Lower leg skin (tissue), 4 donors: ENCODE measurements at regions not wholly inside any gene's neighbourhood (a gene's known extent, or its start where the extent isn't known, plus 50 kb on each side); places are given as distances from the start of the nearest gene placed in this dataset.

Experiments used
- DNase-seq, 2 donors: peaks; one replicate each; pipeline ENCODE4 v3.0.0-alpha.2; 2019; ENCODE audit warnings: low spot score in 2 of 2
- H3K4me3 ChIP-seq: fragments of 200-600 bp; sonication (generic); 2 replicates; pipeline ENCODE4 v1.5.1; 2017; ENCODE audit warnings: mild to moderate bottlenecking, low read depth; ENCODE audit not compliant: poor library complexity, severe bottlenecking
- POLR2A ChIP-seq, 2 donors: fragments of 450-650 bp; IDR thresholded peaks; one replicate each; pipeline ENCODE4 v1.6.1; 2016 to 2017; ENCODE audit warnings: antibody characterized with exemption in 2 of 2, mild to moderate bottlenecking in 1 of 2, moderate library complexity in 1 of 2
- WGBS, 2 donors: methylation state at CpG; one replicate each; pipeline ENCODE4 v1.1.5; 2018; 5-methylcytosine and 5-hydroxymethylcytosine counted together
- intact Hi-C: fragments of 100-400 bp; cut with DNase I; formaldehyde crosslinking; loops from one replicate; pipeline ENCODE4 v1.15.0; 2023; ENCODE audit warnings: low total_unique reads
- TF ChIP-seq, protein P1 (sequence below), 3 donors: fragments of 450-650 bp; IDR thresholded peaks; one replicate each; pipeline ENCODE4 v1.5.1; 2016; ENCODE audit warnings: antibody characterized with exemption in 3 of 3, mild to moderate bottlenecking in 3 of 3, moderate library complexity in 2 of 3

DNA sequence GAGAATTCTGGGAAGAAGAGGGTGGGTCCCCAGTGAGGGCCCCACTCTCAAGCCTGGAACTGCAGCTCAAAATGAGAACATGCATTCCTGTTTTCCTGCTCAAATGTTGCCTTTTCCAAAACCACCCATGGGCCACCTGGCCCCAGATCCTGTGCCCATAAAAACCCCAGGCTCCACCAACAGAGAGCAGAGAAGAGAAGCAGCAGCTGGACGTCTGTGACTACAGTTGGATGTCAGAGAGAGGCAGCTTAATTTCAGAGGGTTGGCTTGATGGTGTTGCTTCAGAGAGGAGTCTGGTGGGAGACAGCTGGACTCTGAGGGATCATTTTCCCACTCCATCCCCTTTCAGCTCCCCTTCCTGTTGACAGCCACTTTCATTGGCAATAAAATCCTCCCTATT, 256.4 kb downstream of the FZD1 start:
- DNase-seq = no peak
- intact Hi-C loops = no loop called here
- WGBS, 2 donors = 46 to 60% methylated on average over 1 of the region's 1 CpG
- TF ChIP-seq POLR2A (IDR thresholded peaks at IDR 0.05) = no peak
- TF ChIP-seq, protein P1, sequence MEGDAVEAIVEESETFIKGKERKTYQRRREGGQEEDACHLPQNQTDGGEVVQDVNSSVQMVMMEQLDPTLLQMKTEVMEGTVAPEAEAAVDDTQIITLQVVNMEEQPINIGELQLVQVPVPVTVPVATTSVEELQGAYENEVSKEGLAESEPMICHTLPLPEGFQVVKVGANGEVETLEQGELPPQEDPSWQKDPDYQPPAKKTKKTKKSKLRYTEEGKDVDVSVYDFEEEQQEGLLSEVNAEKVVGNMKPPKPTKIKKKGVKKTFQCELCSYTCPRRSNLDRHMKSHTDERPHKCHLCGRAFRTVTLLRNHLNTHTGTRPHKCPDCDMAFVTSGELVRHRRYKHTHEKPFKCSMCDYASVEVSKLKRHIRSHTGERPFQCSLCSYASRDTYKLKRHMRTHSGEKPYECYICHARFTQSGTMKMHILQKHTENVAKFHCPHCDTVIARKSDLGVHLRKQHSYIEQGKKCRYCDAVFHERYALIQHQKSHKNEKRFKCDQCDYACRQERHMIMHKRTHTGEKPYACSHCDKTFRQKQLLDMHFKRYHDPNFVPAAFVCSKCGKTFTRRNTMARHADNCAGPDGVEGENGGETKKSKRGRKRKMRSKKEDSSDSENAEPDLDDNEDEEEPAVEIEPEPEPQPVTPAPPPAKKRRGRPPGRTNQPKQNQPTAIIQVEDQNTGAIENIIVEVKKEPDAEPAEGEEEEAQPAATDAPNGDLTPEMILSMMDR (IDR thresholded peaks at IDR 0.05) = no peak
- no peak overlapping the region for H3K4me3 ChIP-seq

DNA sequence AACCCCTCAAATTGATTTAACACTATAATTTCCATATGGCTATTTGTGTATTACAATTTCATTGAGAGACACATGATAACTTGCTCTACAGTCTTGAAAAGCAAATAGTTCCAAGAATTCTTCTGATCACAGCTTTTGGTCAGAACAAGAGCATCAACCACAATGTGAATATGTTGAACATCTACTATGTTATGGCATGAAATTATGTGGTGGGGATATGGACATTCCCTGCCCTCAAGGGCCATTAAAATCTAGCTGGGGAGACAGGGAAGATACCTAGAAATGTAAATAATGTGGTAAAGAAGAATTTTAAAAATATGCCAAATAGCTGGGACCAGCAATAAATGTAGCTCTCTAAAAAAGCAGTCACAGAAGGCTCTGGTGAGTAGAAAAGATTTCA, 262.2 kb downstream of the FZD1 start:
- intact Hi-C loops = no loop called here
- no peak for TF ChIP-seq POLR2A (IDR thresholded peaks at IDR 0.05)
- TF ChIP-seq, protein P1 (IDR thresholded peaks at IDR 0.05) = no peak
- DNase-seq = no peak
- H3K4me3 ChIP-seq = no peak overlapping the region

DNA sequence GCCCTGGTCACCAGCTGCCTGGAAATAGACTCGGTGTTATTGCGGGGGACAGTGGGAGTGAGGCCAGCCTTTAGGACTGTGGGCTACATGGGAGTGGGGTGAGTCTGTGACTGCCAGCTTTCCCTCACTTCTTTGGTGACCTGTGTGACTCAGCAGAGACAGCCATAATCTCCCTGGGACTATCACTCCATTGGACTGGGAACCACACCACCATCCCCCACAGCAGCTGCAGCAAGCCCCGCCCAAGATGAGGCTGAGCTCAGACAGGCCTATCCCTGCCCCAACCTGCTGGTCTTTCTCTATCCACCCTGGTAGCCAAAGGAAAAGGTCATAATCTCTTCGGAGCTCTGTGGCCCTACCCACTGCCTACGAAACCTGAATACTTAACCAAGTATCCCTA, 263.2 kb downstream of the FZD1 start:
- 75 to 84% methylated on average over 5 of the region's 5 CpGs for WGBS, 2 donors
- DNase-seq = no peak
- no peak for TF ChIP-seq POLR2A (IDR thresholded peaks at IDR 0.05)
- TF ChIP-seq, protein P1 (IDR thresholded peaks at IDR 0.05) = no peak
- intact Hi-C loops = no loop called here
- H3K4me3 ChIP-seq = no peak overlapping the region

DNA sequence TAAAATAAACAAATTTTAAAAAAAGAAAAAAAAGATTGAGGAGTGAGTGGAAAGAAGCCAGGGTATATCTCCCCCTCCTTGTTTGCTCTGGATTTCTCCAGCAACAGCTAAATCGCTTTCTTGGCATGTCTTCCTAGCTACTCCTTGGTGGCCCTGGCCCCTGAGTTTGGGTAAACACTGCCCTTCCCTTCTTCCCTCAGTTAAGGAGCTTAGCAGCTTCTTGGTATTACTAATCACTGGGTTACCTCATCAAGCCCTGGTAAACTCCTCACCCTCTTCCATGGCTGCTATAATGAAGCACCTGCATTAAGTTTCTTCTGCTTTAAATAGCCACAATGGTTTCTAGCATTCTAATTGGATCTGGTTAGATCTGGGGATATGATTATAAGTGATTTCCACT, 269.8 kb downstream of the FZD1 start:
- intact Hi-C loops = no loop called here
- H3K4me3 ChIP-seq = no peak overlapping the region
- no peak for DNase-seq
- 82 to 83% methylated on average over 1 of the region's 1 CpG for WGBS, 2 donors
- no peak for TF ChIP-seq POLR2A (IDR thresholded peaks at IDR 0.05)
- TF ChIP-seq, protein P1 (IDR thresholded peaks at IDR 0.05) = no peak

DNA sequence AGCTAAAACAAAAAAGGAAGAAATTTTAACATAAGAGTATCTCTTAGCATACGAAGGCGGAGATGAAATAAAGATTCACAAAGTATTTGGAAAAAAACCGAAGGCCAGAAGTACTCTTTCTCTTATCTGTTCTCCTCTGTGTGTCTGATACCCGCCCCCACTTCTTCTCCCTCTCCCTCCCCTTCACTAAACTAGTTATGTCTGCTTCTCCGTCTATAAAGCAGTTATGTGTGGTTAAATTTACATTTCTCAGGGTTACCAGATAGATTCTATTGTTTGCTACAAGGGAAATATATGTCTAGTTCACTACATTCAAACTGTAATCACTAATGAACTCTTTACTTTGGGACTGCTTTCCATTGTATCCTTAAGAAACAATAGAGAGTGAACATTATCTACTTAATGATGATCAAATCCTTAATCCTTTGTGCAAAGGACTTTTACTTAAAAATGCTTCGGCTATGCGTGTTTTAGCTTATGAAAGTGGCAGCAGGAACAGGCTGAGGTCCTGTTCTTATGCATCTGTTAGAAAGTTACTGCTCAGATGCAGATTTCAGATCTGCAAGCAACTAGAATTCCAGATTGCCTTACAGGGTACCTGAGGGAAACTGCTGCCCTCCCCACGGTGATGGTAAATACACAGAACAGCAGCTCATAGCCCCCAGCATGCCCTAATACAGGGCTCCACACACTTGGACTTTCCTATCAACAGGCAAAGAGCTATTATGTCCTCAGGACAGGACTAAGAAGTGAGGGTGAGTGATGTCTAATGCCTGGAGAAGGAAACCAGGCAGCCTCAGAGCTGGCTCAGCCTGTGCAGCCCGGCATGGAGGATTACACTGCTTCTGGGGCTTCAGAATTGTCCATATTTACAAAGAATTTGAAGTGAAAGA, 273.3 kb downstream of the FZD1 start:
- no peak overlapping the region for H3K4me3 ChIP-seq
- TF ChIP-seq POLR2A (IDR thresholded peaks at IDR 0.05) = no peak
- TF ChIP-seq, protein P1 (IDR thresholded peaks at IDR 0.05) = no peak
- no peak for DNase-seq
- 72 to 78% methylated on average over 9 of the region's 9 CpGs for WGBS, 2 donors
- intact Hi-C loops = no loop called here

DNA sequence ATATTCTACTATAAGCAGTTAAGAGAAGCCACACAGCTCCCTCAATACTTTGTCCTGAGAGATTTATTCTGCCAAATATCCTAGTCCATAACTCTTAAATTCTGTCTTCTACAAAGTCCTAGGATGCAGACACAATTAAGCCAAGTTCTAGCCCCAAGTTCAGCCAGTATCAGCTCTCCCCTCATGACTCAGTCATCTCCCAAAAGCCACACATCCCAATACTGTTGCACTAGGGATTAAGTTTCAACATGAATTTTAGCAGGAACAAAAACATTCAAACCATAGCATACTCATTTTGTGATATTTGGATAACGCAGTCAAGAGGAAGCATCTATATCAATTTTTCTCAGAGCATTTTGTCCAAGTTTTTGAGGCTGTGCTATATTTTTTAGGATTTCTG, 277.4 kb downstream of the FZD1 start:
- no peak for TF ChIP-seq POLR2A (IDR thresholded peaks at IDR 0.05)
- TF ChIP-seq, protein P1 (IDR thresholded peaks at IDR 0.05) = no peak
- 92% methylated on average over 1 of the region's 1 CpG for WGBS, 2 donors
- no peak for DNase-seq
- intact Hi-C loops = no loop called here
- no peak overlapping the region for H3K4me3 ChIP-seq
